GM13977 (cell line): ENCODE measurements at regions not wholly inside any gene's neighbourhood (a gene's known extent, or its start where the extent isn't known, plus 50 kb on each side); places are given as distances from the start of the nearest gene placed in this dataset.

Experiments
- DNase-seq: peaks from one replicate; pipeline ENCODE4 v3.0.0; 2012; ENCODE audit warnings: low spot score
- CTCF ChIP-seq: IDR thresholded peaks from 2 replicates; pipeline ENCODE4 v1.5.1; 2012; ENCODE audit warnings: mild to moderate bottlenecking, control low read depth; ENCODE audit not compliant: insufficient read depth; ENCODE audit errors: extremely low read depth, missing control alignments
- in situ Hi-C: fragments of 300-500 bp; cut with MboI; formaldehyde crosslinking; loops from one replicate; pipeline ENCODE4 v1.12.0; 2022; ENCODE audit warnings: low sequenced_read_pairs, low pct_unique_long_range_greater_than_20kb, mixed read lengths, inconsistent platforms; ENCODE audit not compliant: unreplicated experiment

GRCh38 chrX:38864165-38864564 is 62.9 kb downstream of the MID1IP1 start:
- no peak for DNase-seq
- in situ Hi-C loops = no loop called here
- TF ChIP-seq CTCF = no peak

- no peak for DNase-seq
- in situ Hi-C loops = no loop called here
These were observed 67.1 kb downstream of the MID1IP1 start for GRCh38 chrX:38868321-38868720.

DNA sequence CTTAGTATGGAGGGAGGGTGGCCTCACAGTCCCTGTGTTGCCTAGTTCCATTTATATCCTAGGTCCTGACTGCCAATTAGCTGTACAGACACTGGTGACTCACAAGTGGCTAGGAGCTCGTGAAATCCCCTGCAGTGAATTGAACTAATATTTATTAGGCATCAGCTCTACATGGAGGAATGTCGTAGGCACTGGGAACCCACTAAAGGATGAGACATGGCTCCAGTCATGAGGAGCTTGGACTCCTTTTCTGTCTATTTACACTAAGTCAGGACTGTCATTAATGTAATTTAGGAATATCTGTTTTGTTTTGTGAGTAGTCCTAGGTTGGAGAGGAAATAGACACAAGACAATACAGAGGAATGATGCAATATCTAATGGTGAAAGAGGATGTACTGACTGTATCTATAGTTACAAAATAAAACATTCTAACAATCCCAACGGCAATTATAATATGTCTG is 67.7 kb downstream of the MID1IP1 start:
- in situ Hi-C loops = no loop called here
- TF ChIP-seq CTCF = no peak
- no peak for DNase-seq

More at GRCh38 chrX:38868321-38868720, 67.1 kb downstream of the MID1IP1 start:
- TF ChIP-seq CTCF = no peak

GRCh38 chrX:38870361-38870895 is 69.2 kb downstream of the MID1IP1 start:
- no peak for DNase-seq
- TF ChIP-seq CTCF = no peak
- in situ Hi-C loops = no loop called here

DNA sequence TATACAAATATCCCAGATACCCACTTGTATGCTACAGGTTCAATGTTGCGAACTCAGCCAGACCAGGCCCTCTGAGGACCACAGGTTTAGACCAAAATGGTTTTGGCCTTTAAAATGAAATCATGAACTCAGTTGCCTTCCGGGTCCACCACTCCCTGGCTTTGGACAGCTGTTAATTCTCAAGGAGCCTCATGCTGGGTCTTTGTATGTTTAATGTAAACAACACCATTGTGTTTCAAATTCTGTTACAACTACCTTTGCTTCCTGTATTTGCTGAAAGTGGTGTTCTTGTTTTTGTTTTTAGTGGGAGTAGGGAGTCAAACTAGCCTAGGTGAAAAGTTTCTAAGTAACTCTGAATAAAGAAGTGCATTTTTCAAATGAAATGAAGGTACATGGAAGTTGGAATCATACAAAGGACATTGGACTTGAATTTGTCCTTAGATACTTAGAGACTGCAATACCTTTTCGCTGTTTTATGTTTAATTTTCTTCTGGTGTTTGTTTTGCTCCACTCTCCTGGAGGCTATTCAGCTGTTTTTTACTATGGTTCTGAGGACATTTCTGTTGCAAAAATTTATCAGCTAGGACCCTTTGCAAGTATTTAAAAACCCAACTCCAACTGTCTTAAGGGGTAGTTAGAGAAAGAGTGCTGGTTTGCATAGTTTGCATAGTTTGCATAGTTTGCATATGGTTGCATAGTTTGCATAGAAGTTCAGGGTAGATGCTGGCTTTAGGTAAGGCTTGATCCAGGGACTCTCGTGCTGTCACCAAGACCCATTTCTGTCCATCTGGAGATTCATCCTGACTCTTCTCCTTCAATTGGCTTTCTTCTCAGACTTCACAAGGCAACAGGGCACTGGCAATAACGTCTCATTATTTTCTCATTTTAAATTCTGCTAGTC is 70.1 kb downstream of the MID1IP1 start:
- TF ChIP-seq CTCF = no peak
- in situ Hi-C loops = no loop called here
- no peak for DNase-seq

DNA sequence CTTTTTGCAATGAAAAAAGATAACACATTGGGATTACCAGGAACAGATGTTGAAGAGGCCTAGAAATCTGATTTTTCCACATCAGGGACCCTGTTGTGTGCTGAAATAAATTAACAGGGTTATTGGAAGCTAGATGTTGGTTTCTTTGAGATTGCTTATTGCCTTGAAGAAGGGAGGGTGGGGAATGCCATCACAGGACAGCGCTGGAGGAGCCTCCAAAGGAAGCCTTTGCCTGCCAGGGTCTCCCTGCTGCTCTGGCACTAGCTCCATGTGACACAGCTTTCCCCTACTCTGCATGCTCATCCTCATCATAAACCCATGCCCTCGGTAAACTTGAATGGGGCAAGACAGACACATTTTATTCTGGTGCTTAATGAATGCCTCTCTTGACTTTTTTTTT is 76.1 kb downstream of the MID1IP1 start:
- no peak for DNase-seq
- no peak for TF ChIP-seq CTCF
- in situ Hi-C loops = no loop called here
